HG03025 (cell line): ENCODE measurements at regions not wholly inside any gene's neighbourhood (a gene's known extent, or its start where the extent isn't known, plus 50 kb on each side); places are given as distances from the start of the nearest gene placed in this dataset.
"Not testable (repeated sequence)": the region's sequence is repeated elsewhere in the genome, so short reads cannot be mapped to it uniquely, and the experiment has no call there.

Experiments used
- ATAC-seq: cut with Tn5 transposase; IDR thresholded peaks from one replicate; pipeline ENCODE4 v1.9.1; 2021; ENCODE audit warnings: mild to moderate bottlenecking, moderate library complexity; ENCODE audit not compliant: unreplicated experiment, low FRiP score

GRCh38 chr10:46198516-46198915 lies 88.3 kb upstream of the ANTXRL start:
- ATAC-seq, result no peak

GRCh38 chr10:46202405-46202804 lies 84.4 kb upstream of the ANTXRL start:
- not testable (repeated sequence) for ATAC-seq

GRCh38 chr10:46204482-46205102 lies 82.2 kb upstream of the ANTXRL start:
- ATAC-seq, result not testable (repeated sequence)

- ATAC-seq, result not testable (repeated sequence)
Measured at GRCh38 chr10:46210427-46210826, 76.4 kb upstream of the ANTXRL start.

GRCh38 chr10:46215426-46215825 lies 71.4 kb upstream of the ANTXRL start:
- ATAC-seq, result no peak

- ATAC-seq, result no peak
Measured at GRCh38 chr10:46216003-46216634, 70.7 kb upstream of the ANTXRL start.

GRCh38 chr10:46216836-46217751 lies 69.7 kb upstream of the ANTXRL start:
- no peak for ATAC-seq

- ATAC-seq, result no peak
Measured at GRCh38 chr10:46217752-46218453, 68.9 kb upstream of the ANTXRL start.

- no peak for ATAC-seq
Measured at GRCh38 chr10:46218921-46219320, 67.9 kb upstream of the ANTXRL start.

- ATAC-seq, result not testable (repeated sequence)
Measured at GRCh38 chr10:46219431-46219990, 67.3 kb upstream of the ANTXRL start.

GRCh38 chr10:46220187-46220586 lies 66.6 kb upstream of the ANTXRL start:
- no peak for ATAC-seq

- no peak for ATAC-seq
Measured at GRCh38 chr10:46220872-46221538, 65.8 kb upstream of the ANTXRL start.

GRCh38 chr10:46222364-46222935 lies 64.3 kb upstream of the ANTXRL start:
- ATAC-seq, result no peak

GRCh38 chr10:46223064-46223480 lies 63.7 kb upstream of the ANTXRL start:
- no peak for ATAC-seq

GRCh38 chr10:46223626-46224413 lies 63.0 kb upstream of the ANTXRL start:
- no peak for ATAC-seq

- no peak for ATAC-seq
Measured at GRCh38 chr10:46224414-46224682, 62.4 kb upstream of the ANTXRL start.

- ATAC-seq, result no peak
Measured at GRCh38 chr10:46225597-46225996, 61.2 kb upstream of the ANTXRL start.

GRCh38 chr10:46226232-46226631 lies 60.6 kb upstream of the ANTXRL start:
- no peak for ATAC-seq
